ENCODE measurements at regions not wholly inside any gene's neighbourhood (a gene's known extent, or its start where the extent isn't known, plus 50 kb on each side); places are given as distances from the start of the nearest gene placed in this dataset.

GRCh38 chr2:120854014-120854620, 118.4 kb downstream of the GLI2 start:
- ATAC-seq = no peak

DNA sequence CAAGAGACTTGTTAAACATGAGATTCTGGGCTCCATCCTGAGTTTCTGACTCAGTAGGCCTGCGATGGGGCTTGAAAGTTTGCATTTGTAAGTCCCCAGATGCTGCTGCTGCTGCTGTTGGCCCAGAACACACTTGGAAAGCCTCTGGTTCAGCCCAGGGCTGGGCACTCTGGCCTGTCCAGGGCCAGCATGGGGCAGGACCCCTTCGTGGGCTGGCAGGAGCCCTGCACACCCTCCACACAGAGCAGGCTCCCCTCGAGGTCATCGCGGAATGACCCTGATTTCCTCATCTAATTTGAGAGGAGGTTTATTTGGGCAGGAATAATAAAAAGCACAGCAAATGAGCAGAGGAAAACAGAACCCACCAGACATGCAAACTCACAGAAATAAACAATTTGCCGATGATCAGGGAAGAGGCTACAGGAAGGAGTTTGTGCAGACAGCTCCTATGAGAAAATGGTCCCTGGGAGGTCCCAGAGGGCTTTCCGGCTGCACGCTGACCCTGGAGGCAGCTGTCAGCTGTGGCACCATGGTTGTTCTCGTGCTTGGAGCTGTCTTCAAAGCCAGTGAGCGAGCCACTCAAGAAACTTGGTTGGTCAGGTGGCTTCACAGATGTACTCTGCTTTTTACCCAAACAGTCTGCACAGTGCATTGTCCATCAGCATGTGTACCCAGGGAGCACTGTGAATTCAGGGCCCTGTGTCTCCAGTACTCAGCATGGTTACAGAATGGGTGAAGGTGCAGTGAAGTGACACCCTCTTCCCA, 119.3 kb downstream of the GLI2 start:
- ATAC-seq = no peak

DNA sequence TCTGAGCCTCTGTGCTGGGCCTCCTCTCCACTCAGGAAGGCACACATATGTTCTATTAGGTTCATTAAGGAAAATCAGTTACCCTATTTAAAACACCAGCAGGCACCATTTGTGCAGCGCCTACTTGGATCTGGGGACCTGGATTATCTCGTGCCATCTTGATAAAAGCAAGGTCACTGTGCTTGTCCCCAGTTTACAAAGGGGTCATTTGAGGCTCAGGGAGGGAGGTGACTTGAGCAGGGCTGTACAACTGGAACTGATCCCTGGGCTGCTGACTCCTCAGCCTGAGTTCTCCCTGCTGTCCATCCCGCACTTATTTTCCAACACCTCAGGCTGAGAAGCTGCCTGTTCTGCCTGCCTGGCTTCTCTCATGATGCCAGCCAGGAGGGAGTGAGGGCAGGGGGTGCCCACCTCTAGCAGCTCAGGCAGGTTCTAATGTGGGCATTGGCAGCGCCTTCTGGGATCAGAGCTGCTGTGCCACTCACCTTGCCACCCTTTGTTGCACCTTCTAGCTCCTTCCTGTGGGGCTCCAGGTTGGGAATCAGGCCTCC, 120.3 kb downstream of the GLI2 start:
- no peak for ATAC-seq

DNA sequence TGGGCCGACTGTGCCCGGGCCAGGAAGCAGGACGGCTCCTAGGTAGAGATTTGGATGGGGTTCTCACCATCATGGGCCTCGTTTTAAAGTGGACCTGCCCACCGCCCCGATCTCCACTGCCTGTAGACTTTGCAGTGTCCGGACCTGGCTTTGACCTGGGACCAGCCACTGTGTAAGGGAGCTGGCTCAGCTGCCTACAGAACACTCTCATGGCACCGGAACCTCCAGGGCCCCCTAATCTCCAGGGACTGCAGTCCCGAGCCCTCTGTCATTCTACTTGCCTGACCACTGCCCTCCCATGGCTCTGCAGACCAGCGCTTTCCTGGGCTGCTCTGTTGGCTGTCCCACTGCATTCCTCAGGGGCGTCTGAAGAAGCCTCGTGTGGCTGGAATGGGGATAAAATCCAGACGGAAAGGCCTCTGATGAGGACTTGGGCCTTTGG, 120.8 kb downstream of the GLI2 start:
- ATAC-seq = no peak

DNA sequence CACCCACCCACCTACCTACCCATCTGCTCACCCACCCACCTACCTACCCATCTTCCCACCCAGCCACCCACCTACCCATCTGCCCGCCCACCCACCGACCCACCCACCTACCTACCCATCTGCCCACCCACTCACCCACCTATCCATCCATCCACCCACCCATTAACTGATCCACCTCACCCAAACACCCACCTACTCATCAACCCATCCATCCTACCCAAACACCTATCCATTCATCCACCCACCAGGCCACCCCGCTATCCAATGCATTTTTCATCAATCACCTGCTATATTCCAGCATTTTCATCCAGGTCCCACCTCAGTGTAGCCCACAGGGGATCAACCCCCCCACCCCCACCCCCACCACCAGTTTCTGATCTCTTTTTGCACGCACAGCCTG, 121.8 kb downstream of the GLI2 start:
- ATAC-seq = no peak

DNA sequence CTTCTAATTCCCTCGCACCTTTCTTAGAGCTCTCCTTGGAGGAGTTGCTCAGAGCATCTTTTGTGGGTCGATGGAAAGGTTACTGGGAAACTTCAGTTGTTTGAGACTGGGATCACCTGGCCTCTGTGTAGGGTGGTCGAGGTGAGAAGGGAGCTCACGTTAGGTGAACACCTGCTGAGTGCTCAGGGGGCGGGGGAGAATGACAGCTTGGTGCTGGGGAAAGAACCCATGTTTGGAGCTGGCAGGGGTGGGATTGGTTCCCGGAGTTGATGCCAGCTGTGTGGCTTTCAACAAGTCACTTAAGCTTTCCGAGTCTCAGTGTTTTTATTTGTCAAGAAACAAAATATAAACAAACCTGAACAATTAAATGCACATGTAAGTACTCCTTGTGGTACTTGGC, 122.3 kb downstream of the GLI2 start:
- ATAC-seq = no peak

DNA sequence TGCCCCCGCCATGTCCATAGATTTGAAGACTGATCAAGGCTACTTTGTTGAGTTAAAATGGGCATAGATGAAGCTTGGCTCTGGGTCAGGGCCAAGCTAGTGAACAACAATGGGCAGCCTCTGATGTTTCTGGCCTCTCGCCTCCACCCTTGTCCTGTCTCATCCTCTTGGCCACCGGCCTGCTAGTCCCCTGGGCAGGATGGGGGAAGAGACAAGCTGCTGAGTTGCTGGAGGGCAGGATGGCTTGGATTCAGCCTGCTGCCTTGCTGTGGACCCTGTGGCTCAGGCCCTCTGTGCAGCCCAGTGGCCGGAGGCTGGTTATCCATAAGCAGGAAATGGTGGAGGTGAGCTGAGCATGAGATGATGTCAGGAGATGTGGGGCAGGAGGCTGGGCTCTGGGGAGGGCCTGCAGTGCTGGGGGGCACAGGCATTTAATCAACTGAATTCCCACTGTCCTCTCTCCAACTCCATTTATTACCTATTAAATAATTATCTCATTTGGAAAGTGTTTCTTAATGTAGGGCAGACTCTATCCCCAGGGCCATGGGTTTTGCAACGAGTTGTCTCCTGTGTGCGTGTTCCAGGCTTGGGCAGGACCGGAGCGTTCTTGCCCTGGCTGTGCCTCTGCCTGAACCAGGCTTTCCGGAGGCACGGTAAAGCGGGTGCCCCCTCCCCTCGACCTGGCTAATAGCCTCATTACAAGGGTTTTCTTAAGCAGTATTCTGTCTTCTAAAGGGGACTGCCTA, 122.9 kb downstream of the GLI2 start:
- ATAC-seq = no peak

DNA sequence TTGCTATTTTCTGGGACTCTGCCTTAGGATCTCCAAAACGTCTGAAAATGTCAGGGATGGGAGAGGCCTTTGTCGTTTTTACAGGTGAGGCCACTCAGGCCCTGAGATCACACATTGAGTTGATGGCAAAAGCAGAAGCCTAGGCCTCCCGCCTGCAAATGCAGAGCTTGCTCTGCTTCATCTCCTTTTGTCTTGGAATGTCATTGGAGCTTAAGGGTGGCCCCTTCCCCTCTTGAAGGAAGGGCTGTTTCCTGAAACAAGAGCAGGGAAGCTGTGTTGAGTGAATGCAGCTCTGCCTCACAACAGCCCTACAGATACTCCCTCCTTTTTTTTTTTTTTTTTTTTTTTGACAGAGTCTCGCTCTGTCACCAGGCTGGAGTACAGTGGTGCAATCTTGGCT, 123.5 kb downstream of the GLI2 start:
- no peak for ATAC-seq

DNA sequence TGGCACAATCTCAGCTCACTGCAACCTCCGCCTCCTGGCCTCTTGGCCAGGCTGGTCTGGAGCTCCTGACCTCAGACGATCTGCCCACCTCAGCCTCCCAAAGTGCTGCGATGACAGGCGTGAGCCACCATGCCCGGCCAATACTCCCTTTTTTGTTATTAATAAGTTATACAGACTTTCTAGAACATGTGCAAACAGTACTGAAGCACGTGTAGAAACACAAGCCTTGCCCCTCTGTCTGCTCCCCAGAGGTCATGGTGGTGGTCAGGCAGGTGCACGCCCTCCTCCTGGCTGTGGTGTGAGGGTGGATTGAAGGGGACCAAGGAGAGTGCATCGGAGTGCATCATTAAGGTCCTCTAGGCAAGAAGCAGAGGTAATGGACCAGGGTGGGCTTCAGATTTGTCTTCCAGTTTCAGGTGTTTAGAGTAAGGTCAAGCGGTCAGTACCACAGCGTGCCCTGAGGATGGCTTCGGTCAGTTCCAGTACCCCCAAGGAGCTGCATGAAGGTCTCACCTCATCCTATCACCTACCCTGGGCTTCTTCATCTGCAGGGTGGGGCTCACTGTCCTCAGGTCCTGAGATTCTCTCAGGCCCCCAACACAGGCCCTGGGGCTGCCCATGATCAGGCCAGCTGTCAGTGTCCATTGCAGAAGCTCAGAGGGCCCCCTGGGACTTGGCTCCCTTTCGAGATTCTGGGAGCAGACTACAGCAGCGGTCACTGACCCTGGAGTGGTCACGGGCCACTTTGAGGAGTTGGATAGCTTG, 124.3 kb downstream of the GLI2 start:
- ATAC-seq = no peak

DNA sequence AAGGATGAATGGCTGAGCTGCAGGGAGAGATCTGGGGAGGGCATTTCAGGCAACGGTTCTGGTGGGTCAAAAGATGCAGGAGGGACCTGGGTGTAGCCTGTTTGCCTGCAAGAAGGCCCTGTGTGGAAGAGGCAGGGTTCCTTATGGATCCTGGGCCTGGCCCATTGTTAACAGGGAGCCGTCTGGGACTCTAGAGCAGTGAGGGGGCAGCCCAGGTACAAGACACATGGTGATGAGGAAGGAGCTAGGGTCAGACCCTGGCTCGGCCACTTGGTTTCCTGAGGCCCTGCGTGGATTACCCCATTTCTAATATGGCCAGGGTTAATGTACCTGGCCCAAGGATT, 124.9 kb downstream of the GLI2 start:
- no peak for ATAC-seq

- ATAC-seq = peak in 1 of 2 donors; percentile 25
Measured at GRCh38 chr2:120861191-120861575, 125.5 kb downstream of the GLI2 start.

DNA sequence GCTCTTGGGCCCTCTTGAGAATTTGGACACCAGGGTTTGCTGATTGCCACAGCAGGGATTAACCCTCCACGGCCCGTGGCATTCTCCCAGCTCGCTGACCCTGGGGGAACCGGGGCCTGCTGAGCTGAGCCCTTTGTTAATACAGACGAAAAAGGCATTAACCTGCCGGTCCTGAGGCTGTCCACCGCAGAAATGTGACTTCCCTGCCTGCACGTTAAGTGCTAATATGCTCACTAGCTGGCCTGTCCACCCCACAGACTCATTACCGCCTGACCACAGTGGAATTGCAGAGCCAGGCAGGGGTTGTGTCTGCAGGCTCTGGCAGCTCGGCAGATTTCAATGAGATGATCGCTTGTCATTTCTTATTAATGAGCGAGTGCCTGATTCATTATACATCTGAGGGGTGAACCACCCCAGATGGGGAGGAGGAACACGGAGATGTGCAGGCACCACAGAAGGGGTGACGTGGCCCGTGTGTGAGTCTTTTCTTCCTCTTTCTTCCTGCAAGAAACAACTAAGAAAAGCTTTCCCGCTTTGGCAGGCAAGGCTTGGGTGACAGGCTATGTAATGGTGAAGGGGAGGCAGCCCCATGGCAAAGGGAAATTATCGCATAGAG, 126.0 kb downstream of the GLI2 start:
- no peak for ATAC-seq

- ATAC-seq = no peak
Measured at GRCh38 chr2:120862201-120863060, 126.8 kb downstream of the GLI2 start.

GRCh38 chr2:120863146-120863545, 127.5 kb downstream of the GLI2 start:
- ATAC-seq = no peak

- ATAC-seq = no peak
Measured at GRCh38 chr2:120863661-120864320, 128.1 kb downstream of the GLI2 start.

GRCh38 chr2:120864981-120865380, 129.3 kb downstream of the GLI2 start:
- no peak for ATAC-seq

GRCh38 chr2:120865656-120866055, 130.0 kb downstream of the GLI2 start:
- no peak for ATAC-seq

DNA sequence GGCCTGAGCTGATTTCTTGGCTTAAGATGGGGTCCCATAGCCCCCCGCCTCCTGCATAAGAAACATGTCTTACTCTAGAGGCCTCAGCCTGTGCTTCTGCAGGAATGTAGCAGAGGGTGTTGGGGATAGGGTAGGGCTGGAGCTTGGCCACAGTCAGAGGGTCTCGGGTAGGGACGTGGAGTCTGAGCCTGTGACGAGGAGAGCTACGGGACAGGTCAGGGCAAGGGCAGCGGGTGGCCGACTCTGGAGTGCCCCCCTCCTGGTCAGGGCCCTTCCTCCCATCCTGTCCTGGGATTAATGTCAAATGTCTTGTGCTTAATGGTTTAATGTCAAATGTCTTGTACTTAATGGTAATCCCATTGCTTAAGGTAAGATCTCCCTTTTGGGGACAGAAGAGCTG, 130.4 kb downstream of the GLI2 start:
- no peak for ATAC-seq

GRCh38 chr2:120866483-120867140, 130.9 kb downstream of the GLI2 start:
- no peak for ATAC-seq
